Stimulated activated CD8-positive, alpha-beta memory T cell treated with anti-CD3 and anti-CD28 coated beads, Interleukin-15, amount 100 ng/mL, for 24 hours (primary cell): ENCODE measurements at regions not wholly inside any gene's neighbourhood (a gene's known extent, or its start where the extent isn't known, plus 50 kb on each side); places are given as distances from the start of the nearest gene placed in this dataset.
"Not testable (repeated sequence)": the region's sequence is repeated elsewhere in the genome, so short reads cannot be mapped to it uniquely, and the experiment has no call there.

Experiments
- DNase-seq: peaks from one replicate; pipeline ENCODE4 v3.0.0-alpha.2; 2020; ENCODE audit warnings: low read depth

GRCh38 chr7:69516238-69516820 lies 81.9 kb upstream of the AUTS2 start:
- no peak for DNase-seq

- DNase-seq: no peak
Observed at GRCh38 chr7:69517985-69518704, 80.1 kb upstream of the AUTS2 start.

- no peak for DNase-seq
Observed at GRCh38 chr7:69518705-69519077, 79.6 kb upstream of the AUTS2 start.

GRCh38 chr7:69526570-69526969 lies 71.7 kb upstream of the AUTS2 start:
- no peak for DNase-seq

- no peak for DNase-seq
Observed at GRCh38 chr7:69527706-69528105, 70.6 kb upstream of the AUTS2 start.

- DNase-seq: no peak
Observed at GRCh38 chr7:69531050-69531449, 67.2 kb upstream of the AUTS2 start.

- DNase-seq: no peak
Observed at GRCh38 chr7:69534461-69535041, 63.7 kb upstream of the AUTS2 start.

- no peak for DNase-seq
Observed at GRCh38 chr7:69537691-69538090, 60.6 kb upstream of the AUTS2 start.

- DNase-seq: no peak
Observed at GRCh38 chr7:69539531-69539930, 58.7 kb upstream of the AUTS2 start.

- no peak for DNase-seq
Observed at GRCh38 chr7:69540287-69540686, 58.0 kb upstream of the AUTS2 start.

- DNase-seq: not testable (repeated sequence)
Observed at GRCh38 chr7:69541779-69542432, 56.4 kb upstream of the AUTS2 start.

- DNase-seq: no peak
Observed at GRCh38 chr7:69545175-69545574, 53.1 kb upstream of the AUTS2 start.
